ENCODE measurements at regions not wholly inside any gene's neighbourhood (a gene's known extent, or its start where the extent isn't known, plus 50 kb on each side); places are given as distances from the start of the nearest gene placed in this dataset.

- no peaks in the 10 kb centered on the region for H3K9me3 ChIP-seq (replicated peaks; ENCODE audit: control insufficient read depth, insufficient read depth, low read length)
- H3K36me3 ChIP-seq (ENCODE audit: control insufficient read depth in 2 of 2, insufficient read depth in 2 of 2, low read length in 1 of 2), result no peaks in the 10 kb centered on the region
- H3K27me3 ChIP-seq (replicated peaks in 1 of 2; ENCODE audit: control insufficient read depth in 2 of 2, insufficient read depth in 2 of 2, low read length in 1 of 2), result no peaks in the 10 kb centered on the region; a peak in 1 of 4 replicates
- no peaks in the 10 kb centered on the region for H3K4me1 ChIP-seq (ENCODE audit: control insufficient read depth, insufficient read depth, low read length)
- no TSS peak for BruUV-seq (replicated peaks)
- ATAC-seq (no peak), DNase-seq (ENCODE audit: low read depth, low spot score) (no peak), FAIRE-seq (no peak)
- SMC1A ChIA-PET (ENCODE audit: uncharacterized antibody, unreplicated experiment), result interaction anchor here (0.7 kb wide), 1 partner anchor 322 kb away, joined by 3 read pairs; no protein-coding TSS in a partner anchor
- in situ Hi-C loops (cut with MboI) (no loop called here), intact Hi-C loops (cut with micrococcal nuclease; ENCODE audit: unreplicated experiment) (loop anchor here (5.0 kb wide), 1 partner anchor 274 kb away; no protein-coding TSS in a partner anchor)
- POLR2A ChIA-PET, result no interaction called here
- H3K27ac ChIP-seq (ENCODE audit: control insufficient read depth, insufficient read depth), result no peak overlapping the region
- no peak overlapping the region for H2AFZ ChIP-seq (ENCODE audit: control insufficient read depth, low read depth, low read length)
- no peaks in the 10 kb centered on the region for H4K20me1 ChIP-seq (ENCODE audit: control insufficient read depth, insufficient read depth)
- 54% methylated on average over 3 of the region's 3 CpGs for WGBS (ENCODE audit: insufficient coverage, insufficient replicate concordance, low lambda C conversion rate, missing lambda C conversion rate)
- H3K4me3 ChIP-seq, result no peak overlapping the region
- H3K9ac ChIP-seq (ENCODE audit: control insufficient read depth, insufficient read depth, low read length), result no peak overlapping the region
- no peaks in the 10 kb centered on the region for H3K79me2 ChIP-seq (ENCODE audit: control insufficient read depth, insufficient read depth, low read length)
- CTCF ChIA-PET, result interaction anchor here (0.8 to 1.2 kb wide), 2 partner anchors 282 to 492 kb away, joined by 3 to 4 read pairs; no protein-coding TSS in a partner anchor
- RAD21 ChIA-PET (ENCODE audit: unreplicated experiment), result no interaction called here
- H3K4me2 ChIP-seq (ENCODE audit: control insufficient read depth, insufficient read depth), result no peak overlapping the region
- TF ChIP-seq PRDM15 (CRISPR knock-in tag; IDR thresholded peaks at IDR 0.05) (no peak), NKRF (conservative IDR thresholded peaks at IDR 0.05) (no peak), POLR2AphosphoS5 (IDR thresholded peaks at IDR 0.05; ENCODE audit: low read length) (no peak), KAT2A (conservative IDR thresholded peaks at IDR 0.05; ENCODE audit: control insufficient read depth, low read depth, low read length) (no peak), FOS (IDR thresholded peaks at IDR 0.05; ENCODE audit: borderline replicate concordance, extremely low read depth, insufficient read length) (no peak), NRF1 (conservative IDR thresholded peaks at IDR 0.05; ENCODE audit: low read depth, low read length) (no peak), RCOR1 (conservative IDR thresholded peaks at IDR 0.05; ENCODE audit: low read depth, low read length) (no peak), FOXK2 (IDR thresholded peaks at IDR 0.05) (no peak), MLLT1 (IDR thresholded peaks at IDR 0.05) (no peak), SMAD1 (IDR thresholded peaks at IDR 0.05; ENCODE audit: low read depth, partially characterized antibody) (no peak)
- TF ChIP-seq, protein P1, sequence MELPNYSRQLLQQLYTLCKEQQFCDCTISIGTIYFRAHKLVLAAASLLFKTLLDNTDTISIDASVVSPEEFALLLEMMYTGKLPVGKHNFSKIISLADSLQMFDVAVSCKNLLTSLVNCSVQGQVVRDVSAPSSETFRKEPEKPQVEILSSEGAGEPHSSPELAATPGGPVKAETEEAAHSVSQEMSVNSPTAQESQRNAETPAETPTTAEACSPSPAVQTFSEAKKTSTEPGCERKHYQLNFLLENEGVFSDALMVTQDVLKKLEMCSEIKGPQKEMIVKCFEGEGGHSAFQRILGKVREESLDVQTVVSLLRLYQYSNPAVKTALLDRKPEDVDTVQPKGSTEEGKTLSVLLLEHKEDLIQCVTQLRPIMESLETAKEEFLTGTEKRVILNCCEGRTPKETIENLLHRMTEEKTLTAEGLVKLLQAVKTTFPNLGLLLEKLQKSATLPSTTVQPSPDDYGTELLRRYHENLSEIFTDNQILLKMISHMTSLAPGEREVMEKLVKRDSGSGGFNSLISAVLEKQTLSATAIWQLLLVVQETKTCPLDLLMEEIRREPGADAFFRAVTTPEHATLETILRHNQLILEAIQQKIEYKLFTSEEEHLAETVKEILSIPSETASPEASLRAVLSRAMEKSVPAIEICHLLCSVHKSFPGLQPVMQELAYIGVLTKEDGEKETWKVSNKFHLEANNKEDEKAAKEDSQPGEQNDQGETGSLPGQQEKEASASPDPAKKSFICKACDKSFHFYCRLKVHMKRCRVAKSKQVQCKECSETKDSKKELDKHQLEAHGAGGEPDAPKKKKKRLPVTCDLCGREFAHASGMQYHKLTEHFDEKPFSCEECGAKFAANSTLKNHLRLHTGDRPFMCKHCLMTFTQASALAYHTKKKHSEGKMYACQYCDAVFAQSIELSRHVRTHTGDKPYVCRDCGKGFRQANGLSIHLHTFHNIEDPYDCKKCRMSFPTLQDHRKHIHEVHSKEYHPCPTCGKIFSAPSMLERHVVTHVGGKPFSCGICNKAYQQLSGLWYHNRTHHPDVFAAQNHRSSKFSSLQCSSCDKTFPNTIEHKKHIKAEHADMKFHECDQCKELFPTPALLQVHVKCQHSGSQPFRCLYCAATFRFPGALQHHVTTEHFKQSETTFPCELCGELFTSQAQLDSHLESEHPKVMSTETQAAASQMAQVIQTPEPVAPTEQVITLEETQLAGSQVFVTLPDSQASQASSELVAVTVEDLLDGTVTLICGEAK (IDR thresholded peaks at IDR 0.05; ENCODE audit: borderline replicate concordance), result no peak
- TF ChIP-seq, protein P2, sequence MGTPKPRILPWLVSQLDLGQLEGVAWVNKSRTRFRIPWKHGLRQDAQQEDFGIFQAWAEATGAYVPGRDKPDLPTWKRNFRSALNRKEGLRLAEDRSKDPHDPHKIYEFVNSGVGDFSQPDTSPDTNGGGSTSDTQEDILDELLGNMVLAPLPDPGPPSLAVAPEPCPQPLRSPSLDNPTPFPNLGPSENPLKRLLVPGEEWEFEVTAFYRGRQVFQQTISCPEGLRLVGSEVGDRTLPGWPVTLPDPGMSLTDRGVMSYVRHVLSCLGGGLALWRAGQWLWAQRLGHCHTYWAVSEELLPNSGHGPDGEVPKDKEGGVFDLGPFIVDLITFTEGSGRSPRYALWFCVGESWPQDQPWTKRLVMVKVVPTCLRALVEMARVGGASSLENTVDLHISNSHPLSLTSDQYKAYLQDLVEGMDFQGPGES (IDR thresholded peaks at IDR 0.05), result no peak
Observed at GRCh38 chr2:161555826-161556225, 68.4 kb upstream of the SLC4A10 start.

Measured in GM12878 (cell line).